Heart left ventricle (tissue), 13 donors: ENCODE measurements at regions not wholly inside any gene's neighbourhood (a gene's known extent, or its start where the extent isn't known, plus 50 kb on each side); places are given as distances from the start of the nearest gene placed in this dataset.

Experiments used
- CTCF ChIP-seq, 12 donors: fragments of 200-600 bp; sonication (generic) in 4 of 12; IDR thresholded peaks; one replicate each; pipeline versions ENCODE4 v1.5.0 to v1.8.0; 2018 to 2022; ENCODE audit warnings: antibody characterized with exemption in 12 of 12, mild to moderate bottlenecking in 5 of 12
- POLR2A ChIP-seq, 2 donors: fragments of 450-650 bp; IDR thresholded peaks; one replicate each; pipeline ENCODE4 v1.6.1; 2017; ENCODE audit warnings: antibody characterized with exemption in 2 of 2, mild to moderate bottlenecking in 2 of 2, moderate library complexity in 2 of 2
- donor health status: ischemic (EF 13 %, LVEDD 7.1; RV severe dilation, severe dysfunction).
- donor health status: DM: no; HTN: yes; CAD: no.
- donor health status: DM: no; HTN: no; CAD: no.
- donor health status: ischemic (EF 25% LVEDD 6.9; RV normal size, moderate dysfunction).
- donor health status: ischemic (EF 25% LVEDD 5.7; RV mildly dilated, moderate dysfunction).
- donor health status: ischemic (EF 35%, LVEDD 5.7; RV mildly dilated, moderate dysfunction).
- donor health status: nonischemic (EF 11% LVEDD 7.7; RV severe dilation, severe dysfunction).
- donor health status: DM: yes; HTN: yes; CAD: no.
- donor health status: PGD.
- donor health status: ischemic (EF 29% LVEDD 5.4; RV normal size, mild dysfunction).
- donor health status: nonischemic (EF 23%, LVEDD 6.1; RV moderate dilation, normal function).

- TF ChIP-seq POLR2A (IDR thresholded peaks at IDR 0.05) (no peak), CTCF (IDR thresholded peaks at IDR 0.05) (no peak)
These were observed 69.4 kb upstream of the SHH start for GRCh38 chr7:155881471-155882350.
